GM23338 (cell line): ENCODE measurements at regions not wholly inside any gene's neighbourhood (a gene's known extent, or its start where the extent isn't known, plus 50 kb on each side); places are given as distances from the start of the nearest gene placed in this dataset.

ENCODE experiments used
- CTCF ChIP-seq, 2 experiments: fragments of 200-600 bp in 1 of 2; sonication (generic) in 1 of 2; conservative IDR thresholded peaks; 2 replicates each; pipeline versions ENCODE4 v1.5.1 to v1.6.1; 2016 to 2017; ENCODE audit warnings: antibody characterized with exemption in 2 of 2, low read depth in 2 of 2, mild to moderate bottlenecking in 2 of 2, moderate library complexity in 1 of 2
- ETS1 ChIP-seq: IDR thresholded peaks from 2 replicates; pipeline ENCODE4 v1.6.1; 2016; ENCODE audit warnings: antibody characterized with exemption
- NANOG ChIP-seq: IDR thresholded peaks from 2 replicates; pipeline ENCODE4 v1.6.1; 2016; ENCODE audit warnings: antibody characterized with exemption, borderline replicate concordance

GRCh38 chr1:218669431-218669830 lies 324.3 kb downstream of the TGFB2 start:
- no peak for TF ChIP-seq NANOG
- no peak for TF ChIP-seq CTCF (conservative IDR thresholded peaks at IDR 0.05; ENCODE audit: low read depth in 2 of 2)
- no peak for TF ChIP-seq ETS1
